H1 (cell line): ENCODE measurements at regions not wholly inside any gene's neighbourhood (a gene's known extent, or its start where the extent isn't known, plus 50 kb on each side); places are given as distances from the start of the nearest gene placed in this dataset.

Source experiments
- BRCA1 ChIP-seq: IDR thresholded peaks from 2 replicates; pipeline ENCODE4 v1.6.1; 2012; ENCODE audit warnings: low read depth, low read length, improper control_type of control experiment
- CHD1 ChIP-seq: IDR thresholded peaks from 2 replicates; pipeline ENCODE4 v1.6.1; 2012; ENCODE audit warnings: low read depth, low read length, improper control_type of control experiment
- CHD2 ChIP-seq: IDR thresholded peaks from 2 replicates; pipeline ENCODE4 v1.6.1; 2012; ENCODE audit warnings: low read length, improper control_type of control experiment
- FOSL1 ChIP-seq: IDR thresholded peaks from 2 replicates; pipeline ENCODE4 v1.6.1; 2011; ENCODE audit warnings: mild to moderate bottlenecking, low read depth, low read length, moderate library complexity; ENCODE audit not compliant: insufficient read depth
- MAX ChIP-seq: IDR thresholded peaks from 2 replicates; pipeline ENCODE4 v1.6.1; 2012; ENCODE audit warnings: inconsistent platforms
- SRF ChIP-seq: IDR thresholded peaks from 2 replicates; pipeline ENCODE4 v1.6.1; 2011; ENCODE audit warnings: mild to moderate bottlenecking, low read depth, low read length, moderate library complexity

- TF ChIP-seq CHD1: no peak
- no peak for TF ChIP-seq MAX
- TF ChIP-seq SRF: no peak
- no peak for TF ChIP-seq BRCA1
- no peak for TF ChIP-seq CHD2
- TF ChIP-seq FOSL1: no peak
Measured at GRCh38 chr2:21289989-21290388, 166.2 kb downstream of the TDRD15 start (continued).
